LoVo (cell line): ENCODE measurements at regions not wholly inside any gene's neighbourhood (a gene's known extent, or its start where the extent isn't known, plus 50 kb on each side); places are given as distances from the start of the nearest gene placed in this dataset.

Experiments
- DNase-seq: peaks from one replicate; pipeline ENCODE4 v3.0.0-alpha.2; 2016; ENCODE audit warnings: low spot score

DNA sequence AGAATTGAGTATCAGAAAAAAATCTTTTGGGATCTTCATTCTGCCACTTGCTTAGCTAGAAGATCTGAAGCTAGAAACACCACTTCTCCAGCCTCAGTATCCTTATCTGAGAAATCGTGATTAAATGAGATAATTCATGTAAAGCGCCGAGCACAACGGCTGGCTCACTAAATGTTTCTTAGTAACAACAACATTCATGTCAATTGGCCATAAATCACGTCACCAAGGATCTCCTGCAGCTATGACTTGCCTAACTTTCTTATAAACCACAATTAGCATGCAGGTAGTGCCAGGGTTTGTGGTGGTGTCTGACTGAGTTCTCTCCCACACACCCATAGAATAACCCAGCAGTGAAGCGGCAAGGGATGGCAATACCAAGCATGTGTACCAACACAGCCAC is 501.3 kb downstream of the EFNB2 start:
- DNase-seq: no peak

- no peak for DNase-seq
Observed at GRCh38 chr13:106033659-106034058, 501.8 kb downstream of the EFNB2 start.

GRCh38 chr13:106032441-106032840 is 503.0 kb downstream of the EFNB2 start:
- DNase-seq: no peak

- DNase-seq: no peak
Observed at GRCh38 chr13:106029676-106030290, 505.7 kb downstream of the EFNB2 start.

- DNase-seq: no peak
Observed at GRCh38 chr13:106028911-106029310, 506.6 kb downstream of the EFNB2 start.

- DNase-seq: no peak
Observed at GRCh38 chr13:106011600-106011999, 523.9 kb downstream of the EFNB2 start.

DNA sequence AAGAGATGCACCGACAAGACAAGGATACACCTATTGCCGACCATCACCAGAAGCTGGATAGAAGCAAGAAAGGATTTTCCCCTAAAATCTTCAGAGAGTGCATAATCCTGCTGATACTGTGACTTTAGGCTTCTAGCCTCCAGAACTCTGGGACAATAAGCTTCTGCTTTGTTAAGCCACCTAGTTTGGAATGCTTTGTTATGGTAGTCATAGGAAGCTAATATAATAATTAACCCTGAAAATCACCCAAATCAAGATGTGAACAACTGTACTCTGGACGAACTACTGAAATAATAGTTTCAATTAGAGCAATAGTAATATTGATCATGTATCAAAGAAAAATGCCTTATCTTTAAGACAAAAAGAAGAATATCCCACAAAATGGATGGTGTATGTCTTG is 524.6 kb downstream of the EFNB2 start:
- no peak for DNase-seq

- DNase-seq: no peak
Observed at GRCh38 chr13:106008540-106008939, 526.9 kb downstream of the EFNB2 start.

- DNase-seq: no peak
Observed at GRCh38 chr13:106007156-106007555, 528.3 kb downstream of the EFNB2 start.

GRCh38 chr13:106003651-106004050 is 531.8 kb downstream of the EFNB2 start:
- no peak for DNase-seq

GRCh38 chr13:106001443-106001842 is 534.0 kb downstream of the EFNB2 start:
- DNase-seq: no peak

DNA sequence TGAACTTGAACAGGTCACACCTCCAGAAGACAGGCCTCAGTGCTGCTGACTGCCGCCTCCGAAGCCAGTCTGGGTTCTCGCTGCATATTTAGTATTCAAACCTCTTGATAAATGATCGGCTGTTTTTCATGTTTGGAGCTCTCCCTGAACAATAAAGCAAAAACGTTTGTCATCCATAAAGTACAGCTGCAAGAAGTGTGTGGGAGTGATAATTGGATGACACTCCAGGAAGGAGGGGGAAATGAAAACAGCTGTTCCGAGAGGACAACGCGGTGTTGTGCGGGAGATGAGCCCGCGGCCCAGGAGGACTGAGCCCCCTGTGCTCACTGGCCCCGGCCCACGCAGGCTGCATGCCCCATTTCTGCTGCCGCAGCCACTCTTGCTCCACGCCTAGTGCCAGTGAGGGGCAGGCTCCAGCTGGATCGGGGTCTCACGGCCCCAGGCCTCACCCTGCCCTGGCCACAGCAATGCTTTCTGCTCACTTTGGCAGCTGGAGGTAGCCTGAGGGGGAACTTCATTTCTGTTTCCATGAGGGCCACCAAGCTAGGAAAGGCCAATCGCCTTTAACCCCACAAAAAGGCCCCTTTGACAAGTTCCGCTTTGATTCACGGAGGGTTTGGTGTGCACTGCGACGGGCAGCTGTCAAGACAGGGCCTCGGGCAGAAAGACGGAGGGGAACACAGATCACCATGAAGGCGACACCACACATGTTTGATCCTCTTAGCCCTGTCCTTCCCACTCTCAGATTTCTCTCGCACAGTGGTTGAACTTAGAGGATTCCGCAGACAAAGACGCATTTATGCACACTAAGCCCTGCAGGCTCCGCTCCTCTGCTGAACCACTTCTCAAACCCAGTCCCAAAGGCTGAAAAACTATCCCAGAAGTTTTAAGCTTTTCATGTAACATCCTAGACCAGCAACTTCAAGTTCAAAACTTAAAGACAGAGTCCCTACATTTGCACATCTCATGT is 537.6 kb downstream of the EFNB2 start:
- DNase-seq: no peak

- DNase-seq: no peak
Observed at GRCh38 chr13:105996391-105997025, 539.0 kb downstream of the EFNB2 start.

GRCh38 chr13:105994340-105994739 is 541.1 kb downstream of the EFNB2 start:
- DNase-seq: no peak

DNA sequence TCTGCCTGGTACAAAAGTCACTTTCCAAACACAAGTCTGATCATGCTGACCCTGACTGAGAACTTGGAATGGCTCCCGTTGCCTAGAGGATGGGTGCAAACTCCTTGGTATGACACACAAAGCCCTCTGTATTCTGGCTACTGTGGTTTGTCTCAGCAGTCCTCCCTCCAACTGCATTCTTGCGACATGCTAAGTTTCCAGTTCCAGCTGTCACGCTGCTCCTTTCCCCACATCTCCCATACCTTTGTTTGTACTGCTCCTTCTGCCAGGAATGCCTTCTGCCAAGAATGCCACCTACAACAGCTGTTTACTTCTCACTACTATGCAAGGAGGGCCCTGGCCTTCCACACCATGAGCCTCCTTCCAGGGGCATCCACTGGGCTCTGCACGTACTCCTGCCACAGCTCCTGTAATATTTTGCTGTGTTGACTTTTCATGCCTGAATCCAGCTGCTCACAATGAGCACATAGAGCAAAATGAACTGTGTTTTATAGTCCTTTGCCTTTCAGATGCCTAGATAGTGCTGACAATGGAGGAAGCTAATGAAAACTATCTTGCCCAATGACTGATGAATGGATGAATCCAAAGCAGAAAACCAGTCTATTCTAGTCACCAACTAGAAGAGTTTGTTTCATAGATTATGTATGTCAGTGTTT is 543.7 kb downstream of the EFNB2 start:
- DNase-seq: no peak

DNA sequence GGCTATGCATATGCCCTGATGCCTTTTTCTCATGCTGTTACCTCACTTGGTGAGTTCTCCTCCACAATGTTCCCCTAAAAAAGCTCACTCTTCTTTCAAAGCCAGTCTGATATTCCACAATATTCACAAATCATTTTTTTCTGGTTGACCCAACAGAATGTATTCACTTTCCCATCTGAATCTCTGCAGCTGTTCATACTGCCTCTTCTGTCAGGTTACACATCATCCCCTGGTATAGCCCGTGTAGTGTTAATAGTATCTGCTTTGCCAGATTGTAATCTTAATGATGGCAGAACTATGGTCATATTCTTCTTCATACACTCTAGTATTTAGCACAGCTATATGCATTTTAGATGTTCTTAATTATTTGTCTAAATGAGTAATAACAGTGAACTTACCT is 544.3 kb downstream of the EFNB2 start:
- no peak for DNase-seq

DNA sequence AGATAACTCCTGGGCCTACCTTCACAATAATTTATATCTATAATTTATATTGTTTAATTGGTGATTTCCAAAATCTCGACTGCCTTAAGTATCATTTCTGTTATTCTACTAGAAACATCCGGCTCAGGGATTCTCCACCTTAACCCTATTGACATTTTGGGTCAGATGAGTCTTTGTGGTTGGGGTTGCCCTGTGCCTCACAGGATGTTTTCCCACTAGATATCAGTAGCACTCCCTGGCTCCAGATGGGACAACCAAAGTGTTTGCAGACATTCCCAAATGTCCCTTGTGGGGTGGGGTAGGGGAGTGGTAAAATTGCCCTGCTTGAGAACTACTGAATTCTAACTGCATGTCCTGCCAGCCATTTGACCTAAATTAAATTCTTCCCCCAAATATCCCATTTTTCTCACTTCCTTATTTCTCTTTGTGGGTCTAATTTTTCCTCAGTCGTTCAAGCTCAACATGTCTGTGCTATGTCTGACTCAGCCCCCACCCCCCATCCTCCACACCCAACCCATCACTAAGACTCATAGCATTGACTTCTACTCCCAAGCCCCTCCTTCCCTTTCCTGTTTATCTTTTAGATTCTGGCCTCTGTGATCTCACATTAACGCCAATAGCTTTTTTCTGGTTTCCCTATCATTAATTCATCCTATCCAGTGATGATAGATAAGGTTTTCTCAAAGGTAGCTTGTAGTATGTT is 545.1 kb downstream of the EFNB2 start:
- DNase-seq: no peak

DNA sequence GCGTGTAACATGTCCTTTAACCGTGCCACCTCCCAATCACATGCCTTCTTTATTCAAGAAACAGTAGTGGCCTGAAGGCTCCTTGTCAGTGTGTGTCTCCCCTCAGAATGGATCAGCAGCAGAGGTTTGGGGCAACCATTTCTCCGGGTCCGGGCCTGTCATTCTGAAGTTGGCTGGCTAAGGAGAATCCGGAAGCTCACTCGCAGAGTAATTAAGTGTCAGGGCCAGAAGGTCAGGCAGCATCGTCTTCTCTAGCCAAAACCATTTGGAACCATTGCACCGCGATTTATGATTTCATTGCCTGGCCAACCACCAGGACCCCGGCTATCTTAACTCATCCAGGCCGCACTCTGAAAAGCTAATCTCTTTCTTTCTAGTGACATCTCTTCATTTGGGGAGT is 550.8 kb downstream of the EFNB2 start:
- no peak for DNase-seq

GRCh38 chr13:105984236-105984635 is 551.2 kb downstream of the EFNB2 start:
- DNase-seq: no peak

GRCh38 chr13:105982219-105982930 is 553.1 kb downstream of the EFNB2 start:
- DNase-seq: no peak
